Caco-2 (cell line): ENCODE measurements at regions not wholly inside any gene's neighbourhood (a gene's known extent, or its start where the extent isn't known, plus 50 kb on each side); places are given as distances from the start of the nearest gene placed in this dataset.

Experiments used
- BruUV-seq: library from RNA; stranded (reverse); fragments of 400-500 nt; replicated peaks from 2 replicates; lab custom pipeline; 2021; lab: Mats Ljungman, UMichigan
- CTCF ChIA-PET: fragments of 300-600 bp; sonication (Branson Sonifier 250); formaldehyde crosslinking; loops from one replicate; lab custom pipeline; 2022; ENCODE audit warnings: antibody characterized with exemption; lab: Charles Lee
- POLR2A ChIA-PET: fragments of 300-600 bp; sonication (Branson Sonifier 250); formaldehyde crosslinking; loops from one replicate; lab custom pipeline; 2022; ENCODE audit warnings: antibody characterized with exemption; lab: Charles Lee
- DNase-seq, 2 experiments: peaks; one replicate each; pipeline versions ENCODE4 v3.0.0 to v3.0.0-alpha.2; 2020 to 2022
- H3K27me3 ChIP-seq: replicated peaks from 2 replicates; pipeline ENCODE4 v1.6.0; 2011; ENCODE audit warnings: low read length; ENCODE audit not compliant: control insufficient read depth, insufficient read depth
- H3K36me3 ChIP-seq: 2 replicates; pipeline ENCODE4 v1.5.1; 2011; ENCODE audit warnings: low read length; ENCODE audit not compliant: control insufficient read depth, insufficient read depth
- H3K4me1 ChIP-seq: fragments of 250-450 bp; sonication (Bioruptor Pico); 2 replicates; pipeline ENCODE4 v1.5.1; 2020; ENCODE audit warnings: mild to moderate bottlenecking
- H3K4me3 ChIP-seq: 2 replicates; pipeline ENCODE4 v1.5.1; 2011; ENCODE audit warnings: low read depth, mild to moderate bottlenecking, control low read depth, low read length
- H3K9me3 ChIP-seq: fragments of 250-450 bp; sonication (Bioruptor Pico); 2 replicates; pipeline ENCODE4 v1.5.1; 2020; ENCODE audit warnings: mild to moderate bottlenecking, moderate library complexity
- H3K27ac Mint-ChIP-seq: one replicate; pipeline ENCODE4 v1.8.0; 2022; ENCODE audit warnings: mixed read lengths; ENCODE audit not compliant: unreplicated experiment
- H3K27me3 Mint-ChIP-seq: one replicate; pipeline ENCODE4 v1.8.0; 2022; ENCODE audit warnings: mixed read lengths; ENCODE audit not compliant: insufficient read depth, unreplicated experiment
- H3K36me3 Mint-ChIP-seq: one replicate; pipeline ENCODE4 v1.8.0; 2022; ENCODE audit warnings: mild to moderate bottlenecking, mixed read lengths; ENCODE audit not compliant: insufficient read depth, unreplicated experiment
- H3K4me1 Mint-ChIP-seq: one replicate; pipeline ENCODE4 v1.8.0; 2022; ENCODE audit warnings: low read depth, mixed read lengths; ENCODE audit not compliant: unreplicated experiment
- H3K4me3 Mint-ChIP-seq: one replicate; pipeline ENCODE4 v1.8.0; 2022; ENCODE audit warnings: mild to moderate bottlenecking, moderate library complexity, mixed read lengths; ENCODE audit not compliant: unreplicated experiment
- H3K9me3 Mint-ChIP-seq: one replicate; pipeline ENCODE4 v1.8.0; 2022; ENCODE audit warnings: mixed read lengths; ENCODE audit not compliant: unreplicated experiment
- CTCF ChIP-seq, 2 experiments: fragments of 200-600 bp in 1 of 2; IDR thresholded peaks; 1 replicate in 1 of 2; 2 replicates in 1 of 2; pipeline versions ENCODE4 v1.5.1 to v1.8.0; 2011 to 2022; ENCODE audit warnings: antibody characterized with exemption in 1 of 2, control low read depth in 1 of 2, inconsistent platforms in 1 of 2, low read depth in 1 of 2, low read length in 1 of 2, mild to moderate bottlenecking in 1 of 2, moderate library complexity in 1 of 2; ENCODE audit not compliant: insufficient read depth in 1 of 2, severe bottlenecking in 1 of 2, unreplicated experiment in 1 of 2
- intact Hi-C: fragments of 100-400 bp; cut with micrococcal nuclease; formaldehyde crosslinking; loops from one replicate; pipeline ENCODE4 v1.10.0; 2022; ENCODE audit not compliant: unreplicated experiment

- no peaks in the 10 kb centered on the region for H3K4me1 ChIP-seq
- POLR2A ChIA-PET, result no interaction called here
- BruUV-seq, result no TSS peak
Observed at GRCh38 chr12:115268451-115268850, 584.5 kb upstream of the TBX3 start.

DNA sequence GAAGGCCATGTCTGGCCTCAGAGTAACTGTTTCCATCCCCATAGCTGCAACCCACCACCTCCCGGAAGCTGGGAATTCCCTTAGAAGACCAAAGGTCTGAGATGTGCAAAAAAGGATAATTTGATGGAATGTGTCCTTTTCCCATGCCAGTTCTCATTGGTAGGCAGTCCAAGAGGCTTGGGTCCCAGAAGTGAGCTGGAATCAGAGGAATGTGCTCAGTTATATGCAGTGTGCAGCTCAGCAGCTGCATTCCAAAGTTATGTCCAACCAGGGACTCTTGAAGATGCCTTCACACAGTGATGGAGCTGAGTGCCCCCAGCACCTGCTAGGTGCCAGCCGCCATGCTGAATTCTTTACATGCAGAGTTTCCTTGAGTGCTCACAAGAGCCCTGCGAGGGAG lies 583.9 kb upstream of the TBX3 start:
- Histone ChIP-seq H3K9me3 (no peaks in the 10 kb centered on the region), H3K27me3 (no peaks in the 10 kb centered on the region), H3K4me1 (no peaks in the 10 kb centered on the region), H3K4me3 (no peak overlapping the region), H3K36me3 (no peaks in the 10 kb centered on the region)
- Mint-ChIP-seq H3K9me3 (no peaks in the 10 kb centered on the region), H3K27ac (no peak overlapping the region), H3K4me1 (no peaks in the 10 kb centered on the region), H3K36me3 (no peaks in the 10 kb centered on the region), H3K4me3 (no peak overlapping the region), H3K27me3 (no peaks in the 10 kb centered on the region)
- POLR2A ChIA-PET, result no interaction called here
- no peak for DNase-seq
- intact Hi-C loops, result no loop called here
- no peak for TF ChIP-seq CTCF (IDR thresholded peaks at IDR 0.05; ENCODE audit: insufficient read depth in 1 of 2, low read depth in 1 of 2, low read length in 1 of 2, severe bottlenecking in 1 of 2, unreplicated experiment in 1 of 2)
- CTCF ChIA-PET, result no interaction called here
- BruUV-seq, result no TSS peak

More at GRCh38 chr12:115268451-115268850, 584.5 kb upstream of the TBX3 start:
- Histone ChIP-seq H3K36me3 (no peaks in the 10 kb centered on the region), H3K9me3 (no peaks in the 10 kb centered on the region), H3K4me3 (no peak overlapping the region), H3K27me3 (no peaks in the 10 kb centered on the region)
- H3K4me3 Mint-ChIP-seq, result no peak overlapping the region
- intact Hi-C loops, result no loop called here
- TF ChIP-seq CTCF (IDR thresholded peaks at IDR 0.05; ENCODE audit: insufficient read depth in 1 of 2, low read depth in 1 of 2, low read length in 1 of 2, severe bottlenecking in 1 of 2, unreplicated experiment in 1 of 2), result no peak
- no peaks in the 10 kb centered on the region for H3K36me3 Mint-ChIP-seq
- H3K27me3 Mint-ChIP-seq, result no peaks in the 10 kb centered on the region
- no peak overlapping the region for H3K27ac Mint-ChIP-seq
- H3K9me3 Mint-ChIP-seq, result no peaks in the 10 kb centered on the region
- no peaks in the 10 kb centered on the region for H3K4me1 Mint-ChIP-seq
- CTCF ChIA-PET, result no interaction called here
- DNase-seq, result no peak

DNA sequence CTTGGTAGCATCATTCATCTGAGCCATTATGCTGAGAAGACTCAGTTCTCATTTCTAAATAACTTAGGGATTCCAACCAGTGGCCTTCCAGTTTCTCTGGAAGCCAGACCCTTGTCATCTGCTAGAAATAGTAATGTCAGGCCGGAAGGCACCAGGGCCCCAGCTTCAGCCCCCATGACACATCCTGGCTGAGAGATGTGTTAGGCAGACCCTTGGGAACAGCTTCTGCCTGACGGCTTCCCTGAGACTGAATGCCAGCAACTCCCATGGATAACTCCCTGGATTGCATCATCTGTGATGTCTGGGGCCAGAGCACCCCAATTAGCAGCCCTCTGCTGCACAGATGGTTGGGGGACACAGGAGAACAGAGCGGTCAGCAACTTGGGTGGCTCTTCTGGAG lies 583.5 kb upstream of the TBX3 start:
- Mint-ChIP-seq H3K27ac (no peak overlapping the region), H3K9me3 (no peaks in the 10 kb centered on the region), H3K4me1 (no peaks in the 10 kb centered on the region), H3K27me3 (no peaks in the 10 kb centered on the region), H3K4me3 (no peak overlapping the region), H3K36me3 (no peaks in the 10 kb centered on the region)
- Histone ChIP-seq H3K27me3 (no peaks in the 10 kb centered on the region), H3K4me1 (no peaks in the 10 kb centered on the region), H3K36me3 (no peaks in the 10 kb centered on the region), H3K4me3 (no peak overlapping the region), H3K9me3 (no peaks in the 10 kb centered on the region)
- intact Hi-C loops, result no loop called here
- no TSS peak for BruUV-seq
- CTCF ChIA-PET, result no interaction called here
- TF ChIP-seq CTCF (IDR thresholded peaks at IDR 0.05; ENCODE audit: insufficient read depth in 1 of 2, low read depth in 1 of 2, low read length in 1 of 2, severe bottlenecking in 1 of 2, unreplicated experiment in 1 of 2), result no peak
- no peak for DNase-seq
- POLR2A ChIA-PET, result no interaction called here
